ENCODE measurements at regions not wholly inside any gene's neighbourhood (a gene's known extent, or its start where the extent isn't known, plus 50 kb on each side); places are given as distances from the start of the nearest gene placed in this dataset.
"Not testable (repeated sequence)": the region's sequence is repeated elsewhere in the genome, so short reads cannot be mapped to it uniquely, and the experiment has no call there.

GRCh38 chr2:215784371-215784783 lies 229.0 kb downstream of the MREG start:
- Mint-ChIP-seq H3K9me3 (no peaks in the 10 kb centered on the region), H3K27me3 (peaks cover 0 to 10% (median 5%) of the 10 kb centered on the region in 5 donors), H3K27ac (no peak overlapping the region), H3K4me3 (no peak overlapping the region), H3K4me1 (no peaks in the 10 kb centered on the region), H3K36me3 (no peaks in the 10 kb centered on the region)
- ATAC-seq (no peak), DNase-seq (no peak)
- Histone ChIP-seq H3K4me1 (ENCODE audit: control insufficient read depth in 2 of 2, insufficient read depth in 2 of 2, low read length in 2 of 2) (no peaks in the 10 kb centered on the region), H3K27ac (ENCODE audit: low read depth, low read length) (no peak overlapping the region), H3K4me3 (ENCODE audit: low read length) (no peak overlapping the region), H3K36me3 (ENCODE audit: control insufficient read depth in 2 of 3, insufficient read depth in 3 of 3, low read length in 3 of 3) (no peaks in the 10 kb centered on the region), H3K27me3 (ENCODE audit: control insufficient read depth in 2 of 2, insufficient read depth in 2 of 2, low read length in 2 of 2) (no peaks in the 10 kb centered on the region), H3K9me3 (ENCODE audit: control insufficient read depth in 2 of 3, low read length in 3 of 3) (no peaks in the 10 kb centered on the region)
- ChIA-PET POLR2A (no interaction called here), CTCF (no interaction called here)
- intact Hi-C loops (cut with micrococcal nuclease): no loop called here

DNA sequence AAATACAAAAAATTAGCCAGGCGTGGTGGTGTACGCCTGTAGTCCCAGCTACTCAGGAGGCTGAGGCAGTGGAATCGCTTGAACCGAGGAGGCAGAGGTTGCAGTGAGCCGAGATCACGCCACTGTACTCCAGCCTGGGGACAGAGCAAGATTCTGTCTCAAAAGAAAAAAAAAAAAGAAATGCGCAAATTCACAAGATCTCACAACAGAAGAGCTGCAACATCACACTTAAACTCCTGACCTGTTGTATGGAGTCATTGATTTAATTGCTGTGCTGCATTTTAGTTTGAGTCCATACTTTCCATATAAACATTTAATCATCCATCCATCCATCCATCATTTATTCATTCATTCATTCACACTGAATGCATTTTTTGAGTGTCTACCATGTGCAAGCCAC lies 229.7 kb downstream of the MREG start:
- H3K4me3 ChIP-seq (ENCODE audit: low read length); CTCF ChIA-PET; H3K27ac Mint-ChIP-seq; H3K36me3 Mint-ChIP-seq; ATAC-seq; H3K36me3 ChIP-seq (ENCODE audit: control insufficient read depth in 2 of 3, insufficient read depth in 3 of 3, low read length in 3 of 3); H3K4me3 Mint-ChIP-seq; H3K4me1 ChIP-seq (ENCODE audit: control insufficient read depth in 2 of 2, insufficient read depth in 2 of 2, low read length in 2 of 2); H3K9me3 Mint-ChIP-seq; H3K27me3 ChIP-seq (ENCODE audit: control insufficient read depth in 2 of 2, insufficient read depth in 2 of 2, low read length in 2 of 2); H3K9me3 ChIP-seq (ENCODE audit: control insufficient read depth in 2 of 3, low read length in 3 of 3); H3K27ac ChIP-seq (ENCODE audit: low read depth, low read length); POLR2A ChIA-PET; H3K4me1 Mint-ChIP-seq; DNase-seq; H3K27me3 Mint-ChIP-seq: not testable (repeated sequence)
- intact Hi-C loops (cut with micrococcal nuclease): loop anchor here in 1 of 2 donors (1.0 kb wide), 1 partner anchor 329 kb away; no protein-coding TSS in a partner anchor

- Histone ChIP-seq H3K27me3 (ENCODE audit: control insufficient read depth in 2 of 2, insufficient read depth in 2 of 2, low read length in 2 of 2) (no peaks in the 10 kb centered on the region), H3K4me3 (ENCODE audit: low read length) (no peak overlapping the region), H3K9me3 (ENCODE audit: control insufficient read depth in 2 of 3, low read length in 3 of 3) (no peaks in the 10 kb centered on the region), H3K27ac (ENCODE audit: low read depth, low read length) (no peak overlapping the region), H3K4me1 (ENCODE audit: control insufficient read depth in 2 of 2, insufficient read depth in 2 of 2, low read length in 2 of 2) (no peaks in the 10 kb centered on the region), H3K36me3 (ENCODE audit: control insufficient read depth in 2 of 3, insufficient read depth in 3 of 3, low read length in 3 of 3) (no peaks in the 10 kb centered on the region)
- H3K4me1 Mint-ChIP-seq: no peaks in the 10 kb centered on the region
- no peak overlapping the region for H3K4me3 Mint-ChIP-seq
- ATAC-seq (no peak), DNase-seq (peak in 1 of 9 donors; percentile 2)
- peaks cover 0 to 10% (median 5%) of the 10 kb centered on the region in 5 donors for H3K27me3 Mint-ChIP-seq
- intact Hi-C loops (cut with micrococcal nuclease): loop anchor here in 1 of 2 donors (1.0 kb wide), 1 partner anchor 329 kb away; no protein-coding TSS in a partner anchor
- no peaks in the 10 kb centered on the region for H3K36me3 Mint-ChIP-seq
- ChIA-PET CTCF (no interaction called here), POLR2A (no interaction called here)
- no peaks in the 10 kb centered on the region for H3K9me3 Mint-ChIP-seq
- H3K27ac Mint-ChIP-seq: no peak overlapping the region
Observed at GRCh38 chr2:215782965-215783364, 230.4 kb downstream of the MREG start.

DNA sequence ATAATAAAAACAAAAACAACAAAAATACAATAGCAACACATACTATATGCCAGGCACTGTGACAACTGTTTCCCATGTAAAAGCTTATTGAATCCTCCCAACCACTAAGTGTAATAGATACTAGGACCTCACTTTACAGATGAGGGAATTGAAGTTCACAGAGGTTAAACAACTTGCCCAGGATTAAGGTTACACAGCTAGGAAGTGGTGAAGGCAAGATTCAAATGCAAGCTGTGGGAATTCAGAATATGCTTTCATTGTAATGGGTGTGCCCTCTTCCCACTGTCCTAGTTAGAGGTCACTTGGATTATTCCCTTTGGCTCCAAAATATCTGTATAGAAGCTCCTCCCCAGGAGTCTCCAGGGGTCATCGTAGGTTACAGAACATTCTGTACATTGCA lies 231.1 kb downstream of the MREG start:
- POLR2A ChIA-PET: no interaction called here
- no peaks in the 10 kb centered on the region for H3K36me3 ChIP-seq (ENCODE audit: control insufficient read depth in 2 of 3, insufficient read depth in 3 of 3, low read length in 3 of 3)
- Mint-ChIP-seq H3K36me3 (no peaks in the 10 kb centered on the region), H3K4me3 (no peak overlapping the region), H3K27me3 (peaks cover 0 to 10% (median 5%) of the 10 kb centered on the region in 5 donors), H3K4me1 (no peaks in the 10 kb centered on the region), H3K27ac (no peak overlapping the region), H3K9me3 (no peaks in the 10 kb centered on the region)
- CTCF ChIA-PET: no interaction called here
- no peaks in the 10 kb centered on the region for H3K9me3 ChIP-seq (ENCODE audit: control insufficient read depth in 2 of 3, low read length in 3 of 3)
- H3K27ac ChIP-seq (ENCODE audit: low read depth, low read length): no peak overlapping the region
- intact Hi-C loops (cut with micrococcal nuclease): no loop called here
- H3K4me1 ChIP-seq (ENCODE audit: control insufficient read depth in 2 of 2, insufficient read depth in 2 of 2, low read length in 2 of 2): no peaks in the 10 kb centered on the region
- no peaks in the 10 kb centered on the region for H3K27me3 ChIP-seq (ENCODE audit: control insufficient read depth in 2 of 2, insufficient read depth in 2 of 2, low read length in 2 of 2)
- no peak for ATAC-seq
- no peak for DNase-seq
- no peak overlapping the region for H3K4me3 ChIP-seq (ENCODE audit: low read length)

- H3K4me3 ChIP-seq (ENCODE audit: low read length): no peak overlapping the region
- Mint-ChIP-seq H3K9me3 (no peaks in the 10 kb centered on the region), H3K4me3 (no peak overlapping the region), H3K27ac (no peak overlapping the region), H3K27me3 (peaks cover 0 to 10% (median 7%) of the 10 kb centered on the region in 5 donors), H3K36me3 (no peaks in the 10 kb centered on the region), H3K4me1 (no peaks in the 10 kb centered on the region)
- DNase-seq: no peak
- no peaks in the 10 kb centered on the region for H3K9me3 ChIP-seq (ENCODE audit: control insufficient read depth in 2 of 3, low read length in 3 of 3)
- intact Hi-C loops (cut with micrococcal nuclease): no loop called here
- ATAC-seq: no peak
- H3K27ac ChIP-seq (ENCODE audit: low read depth, low read length): no peak overlapping the region
- H3K4me1 ChIP-seq (ENCODE audit: control insufficient read depth in 2 of 2, insufficient read depth in 2 of 2, low read length in 2 of 2): no peaks in the 10 kb centered on the region
- ChIA-PET CTCF (no interaction called here), POLR2A (no interaction called here)
- H3K27me3 ChIP-seq (ENCODE audit: control insufficient read depth in 2 of 2, insufficient read depth in 2 of 2, low read length in 2 of 2): no peaks in the 10 kb centered on the region
- no peaks in the 10 kb centered on the region for H3K36me3 ChIP-seq (ENCODE audit: control insufficient read depth in 2 of 3, insufficient read depth in 3 of 3, low read length in 3 of 3)
Observed at GRCh38 chr2:215780907-215781685, 232.3 kb downstream of the MREG start.

DNA sequence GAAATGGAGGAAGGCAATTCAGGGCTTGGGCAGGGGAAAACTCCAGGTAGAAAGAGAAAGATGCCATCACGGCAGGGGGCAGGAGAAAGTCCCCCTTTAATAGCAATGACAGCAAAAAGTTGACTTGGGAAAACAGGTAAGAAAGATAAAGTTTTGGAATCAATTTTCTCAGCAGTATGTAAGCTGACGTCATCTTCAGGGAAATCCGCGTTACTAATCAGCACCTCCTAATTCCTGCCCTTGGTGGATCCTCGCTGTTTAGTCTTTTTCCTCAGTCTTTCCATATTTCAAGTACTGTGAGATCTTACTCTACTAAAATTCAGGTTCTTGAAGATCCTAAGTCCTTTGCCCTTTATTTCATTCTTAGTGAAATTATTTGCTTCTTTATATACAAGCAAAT lies 233.0 kb downstream of the MREG start:
- no peaks in the 10 kb centered on the region for H3K4me1 Mint-ChIP-seq
- no peaks in the 10 kb centered on the region for H3K36me3 Mint-ChIP-seq
- H3K27ac Mint-ChIP-seq: no peak overlapping the region
- ChIA-PET CTCF (no interaction called here), POLR2A (no interaction called here)
- DNase-seq (no peak), ATAC-seq (no peak)
- Histone ChIP-seq H3K4me1 (ENCODE audit: control insufficient read depth in 2 of 2, insufficient read depth in 2 of 2, low read length in 2 of 2) (no peaks in the 10 kb centered on the region), H3K36me3 (ENCODE audit: control insufficient read depth in 2 of 3, insufficient read depth in 3 of 3, low read length in 3 of 3) (no peaks in the 10 kb centered on the region), H3K27ac (ENCODE audit: low read depth, low read length) (no peak overlapping the region), H3K27me3 (ENCODE audit: control insufficient read depth in 2 of 2, insufficient read depth in 2 of 2, low read length in 2 of 2) (no peaks in the 10 kb centered on the region), H3K9me3 (ENCODE audit: control insufficient read depth in 2 of 3, low read length in 3 of 3) (no peaks in the 10 kb centered on the region), H3K4me3 (ENCODE audit: low read length) (no peak overlapping the region)
- H3K27me3 Mint-ChIP-seq: peaks cover 0 to 14% (median 12%) of the 10 kb centered on the region in 5 donors
- H3K9me3 Mint-ChIP-seq: no peaks in the 10 kb centered on the region
- intact Hi-C loops (cut with micrococcal nuclease): no loop called here
- no peak overlapping the region for H3K4me3 Mint-ChIP-seq

DNA sequence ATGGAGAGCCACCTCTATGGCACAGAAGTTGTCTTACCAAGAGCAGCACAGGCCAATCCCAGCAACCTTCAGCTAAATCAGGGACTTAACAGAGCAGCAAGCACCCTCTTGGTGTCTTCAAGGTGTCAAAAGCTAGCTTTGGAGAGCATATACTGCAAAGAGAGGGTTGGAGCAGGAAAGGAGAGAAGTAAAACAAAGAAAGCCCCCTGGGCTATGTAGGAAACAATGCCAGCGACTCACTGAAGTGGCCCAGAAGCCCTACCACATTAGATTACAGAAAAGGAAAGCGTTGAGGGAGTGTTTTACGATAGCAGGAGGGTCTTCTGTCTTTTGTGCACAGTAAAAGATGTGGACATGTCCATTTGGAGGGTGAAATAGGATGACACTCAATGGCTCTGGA lies 233.4 kb downstream of the MREG start:
- intact Hi-C loops (cut with micrococcal nuclease): no loop called here
- POLR2A ChIA-PET: no interaction called here
- peak overlapping the region in 1 of 9 donors; percentile 25 for H3K27ac Mint-ChIP-seq
- H3K36me3 ChIP-seq (ENCODE audit: control insufficient read depth in 2 of 3, insufficient read depth in 3 of 3, low read length in 3 of 3): no peaks in the 10 kb centered on the region
- DNase-seq (no peak), ATAC-seq (no peak)
- H3K4me1 Mint-ChIP-seq: no peaks in the 10 kb centered on the region
- no peaks in the 10 kb centered on the region for H3K4me1 ChIP-seq (ENCODE audit: control insufficient read depth in 2 of 2, insufficient read depth in 2 of 2, low read length in 2 of 2)
- H3K4me3 ChIP-seq (ENCODE audit: low read length): no peak overlapping the region
- H3K27me3 ChIP-seq (ENCODE audit: control insufficient read depth in 2 of 2, insufficient read depth in 2 of 2, low read length in 2 of 2): no peaks in the 10 kb centered on the region
- H3K27me3 Mint-ChIP-seq: peaks cover 0 to 15% (median 12%) of the 10 kb centered on the region in 5 donors
- H3K27ac ChIP-seq (ENCODE audit: low read depth, low read length): no peak overlapping the region
- H3K36me3 Mint-ChIP-seq: no peaks in the 10 kb centered on the region
- H3K4me3 Mint-ChIP-seq: no peak overlapping the region
- no peaks in the 10 kb centered on the region for H3K9me3 ChIP-seq (ENCODE audit: control insufficient read depth in 2 of 3, low read length in 3 of 3)
- no peaks in the 10 kb centered on the region for H3K9me3 Mint-ChIP-seq
- CTCF ChIA-PET: no interaction called here

Data from naive thymus-derived CD4-positive, alpha-beta T cell (primary cell).